ENCODE measurements at regions not wholly inside any gene's neighbourhood (a gene's known extent, or its start where the extent isn't known, plus 50 kb on each side); places are given as distances from the start of the nearest gene placed in this dataset.

DNA sequence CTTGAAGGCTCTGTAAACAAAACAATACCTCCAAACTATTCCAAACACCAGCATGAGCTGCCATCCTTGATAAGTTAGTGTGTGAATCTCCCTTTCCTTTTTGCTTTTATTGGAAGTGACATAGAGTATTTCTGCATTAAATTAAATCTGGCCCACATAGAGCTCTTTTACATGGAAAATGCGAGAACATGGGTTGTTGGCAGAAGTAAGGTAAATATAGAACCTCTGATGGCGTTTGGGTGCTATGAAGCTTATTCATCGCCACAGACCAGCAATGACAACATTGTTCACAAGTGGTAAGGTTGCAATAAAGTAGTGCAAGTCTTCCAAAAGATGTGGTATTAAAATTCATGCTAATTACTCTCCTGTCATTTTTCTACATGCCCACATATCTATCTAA is 445.8 kb upstream of the JAG1 start:
- H3K27me3 Mint-ChIP-seq (ENCODE audit: low read depth): no peaks in the 10 kb centered on the region
- no peak overlapping the region for H3K27ac Mint-ChIP-seq
- ChIA-PET CTCF (interaction anchor here (0.9 kb wide), 1 partner anchor 86 kb away, joined by 3 read pairs; no protein-coding TSS in a partner anchor), POLR2A (no interaction called here)
- no peak for TF ChIP-seq ZNF423 (CRISPR knock-in tag; IDR thresholded peaks at IDR 0.05)
- no peak for TF ChIP-seq ETV6 (CRISPR knock-in tag; IDR thresholded peaks at IDR 0.05)
- TF ChIP-seq, protein P1, sequence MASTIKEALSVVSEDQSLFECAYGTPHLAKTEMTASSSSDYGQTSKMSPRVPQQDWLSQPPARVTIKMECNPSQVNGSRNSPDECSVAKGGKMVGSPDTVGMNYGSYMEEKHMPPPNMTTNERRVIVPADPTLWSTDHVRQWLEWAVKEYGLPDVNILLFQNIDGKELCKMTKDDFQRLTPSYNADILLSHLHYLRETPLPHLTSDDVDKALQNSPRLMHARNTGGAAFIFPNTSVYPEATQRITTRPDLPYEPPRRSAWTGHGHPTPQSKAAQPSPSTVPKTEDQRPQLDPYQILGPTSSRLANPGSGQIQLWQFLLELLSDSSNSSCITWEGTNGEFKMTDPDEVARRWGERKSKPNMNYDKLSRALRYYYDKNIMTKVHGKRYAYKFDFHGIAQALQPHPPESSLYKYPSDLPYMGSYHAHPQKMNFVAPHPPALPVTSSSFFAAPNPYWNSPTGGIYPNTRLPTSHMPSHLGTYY (CRISPR knock-in tag; IDR thresholded peaks at IDR 0.05): no peak
- TF ChIP-seq FOXP1 (CRISPR knock-in tag; IDR thresholded peaks at IDR 0.05; ENCODE audit: borderline replicate concordance): no peak
- no peak for TF ChIP-seq HMGA2 (CRISPR knock-in tag; IDR thresholded peaks at IDR 0.05)
- no peak for TF ChIP-seq MYBL2 (CRISPR knock-in tag; IDR thresholded peaks at IDR 0.05)
- TF ChIP-seq KAT7 (CRISPR knock-in tag; IDR thresholded peaks at IDR 0.05; ENCODE audit: borderline replicate concordance): no peak
- TF ChIP-seq, protein P2, sequence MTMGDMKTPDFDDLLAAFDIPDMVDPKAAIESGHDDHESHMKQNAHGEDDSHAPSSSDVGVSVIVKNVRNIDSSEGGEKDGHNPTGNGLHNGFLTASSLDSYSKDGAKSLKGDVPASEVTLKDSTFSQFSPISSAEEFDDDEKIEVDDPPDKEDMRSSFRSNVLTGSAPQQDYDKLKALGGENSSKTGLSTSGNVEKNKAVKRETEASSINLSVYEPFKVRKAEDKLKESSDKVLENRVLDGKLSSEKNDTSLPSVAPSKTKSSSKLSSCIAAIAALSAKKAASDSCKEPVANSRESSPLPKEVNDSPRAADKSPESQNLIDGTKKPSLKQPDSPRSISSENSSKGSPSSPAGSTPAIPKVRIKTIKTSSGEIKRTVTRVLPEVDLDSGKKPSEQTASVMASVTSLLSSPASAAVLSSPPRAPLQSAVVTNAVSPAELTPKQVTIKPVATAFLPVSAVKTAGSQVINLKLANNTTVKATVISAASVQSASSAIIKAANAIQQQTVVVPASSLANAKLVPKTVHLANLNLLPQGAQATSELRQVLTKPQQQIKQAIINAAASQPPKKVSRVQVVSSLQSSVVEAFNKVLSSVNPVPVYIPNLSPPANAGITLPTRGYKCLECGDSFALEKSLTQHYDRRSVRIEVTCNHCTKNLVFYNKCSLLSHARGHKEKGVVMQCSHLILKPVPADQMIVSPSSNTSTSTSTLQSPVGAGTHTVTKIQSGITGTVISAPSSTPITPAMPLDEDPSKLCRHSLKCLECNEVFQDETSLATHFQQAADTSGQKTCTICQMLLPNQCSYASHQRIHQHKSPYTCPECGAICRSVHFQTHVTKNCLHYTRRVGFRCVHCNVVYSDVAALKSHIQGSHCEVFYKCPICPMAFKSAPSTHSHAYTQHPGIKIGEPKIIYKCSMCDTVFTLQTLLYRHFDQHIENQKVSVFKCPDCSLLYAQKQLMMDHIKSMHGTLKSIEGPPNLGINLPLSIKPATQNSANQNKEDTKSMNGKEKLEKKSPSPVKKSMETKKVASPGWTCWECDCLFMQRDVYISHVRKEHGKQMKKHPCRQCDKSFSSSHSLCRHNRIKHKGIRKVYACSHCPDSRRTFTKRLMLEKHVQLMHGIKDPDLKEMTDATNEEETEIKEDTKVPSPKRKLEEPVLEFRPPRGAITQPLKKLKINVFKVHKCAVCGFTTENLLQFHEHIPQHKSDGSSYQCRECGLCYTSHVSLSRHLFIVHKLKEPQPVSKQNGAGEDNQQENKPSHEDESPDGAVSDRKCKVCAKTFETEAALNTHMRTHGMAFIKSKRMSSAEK (CRISPR knock-in tag; IDR thresholded peaks at IDR 0.05; ENCODE audit: borderline replicate concordance): no peak
- no peak for TF ChIP-seq TP53 (CRISPR knock-in tag; IDR thresholded peaks at IDR 0.05)
- no peak for TF ChIP-seq ESRRA (CRISPR knock-in tag; IDR thresholded peaks at IDR 0.05; ENCODE audit: borderline replicate concordance)
- TF ChIP-seq GTF2I (CRISPR knock-in tag; conservative IDR thresholded peaks at IDR 0.05): no peak
- TF ChIP-seq CBFB (CRISPR knock-in tag; IDR thresholded peaks at IDR 0.05; ENCODE audit: low read depth): no peak
- no peak for TF ChIP-seq PRRX2 (CRISPR knock-in tag; IDR thresholded peaks at IDR 0.05)
- no peak for TF ChIP-seq FOXK1 (CRISPR knock-in tag; IDR thresholded peaks at IDR 0.05)
- TF ChIP-seq ELF4 (CRISPR knock-in tag; IDR thresholded peaks at IDR 0.05; ENCODE audit: low read depth): no peak
- H3K4me3 Mint-ChIP-seq: no peak overlapping the region
- ATAC-seq: no peak
- H3K4me1 Mint-ChIP-seq: no peaks in the 10 kb centered on the region
- DNase-seq (ENCODE audit: low spot score): no peak
- peaks cover 3% of the 10 kb centered on the region; the same call in 1 of the 2 replicates for H3K36me3 Mint-ChIP-seq
- peaks cover 3% of the 10 kb centered on the region; the same call in 1 of the 2 replicates for H3K9me3 Mint-ChIP-seq

DNA sequence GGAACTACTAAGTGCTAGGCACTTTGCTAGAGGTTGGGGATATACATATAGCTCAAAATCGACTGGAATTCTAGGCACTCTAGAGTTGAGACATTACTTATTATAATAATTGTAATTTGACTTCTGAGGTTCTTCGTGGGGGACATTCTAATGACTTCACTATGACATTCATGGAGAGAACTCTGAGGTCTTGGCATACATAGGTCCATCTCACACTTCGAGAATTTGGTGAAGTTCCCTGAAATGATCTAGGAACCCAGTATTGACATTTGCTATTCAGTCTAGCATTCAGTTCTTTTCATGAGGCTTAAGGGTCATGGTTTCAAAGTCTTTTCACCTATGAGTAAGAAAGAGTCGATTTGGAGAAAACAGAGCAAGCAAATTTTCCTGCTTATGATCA is 446.6 kb upstream of the JAG1 start:
- ChIA-PET CTCF (interaction anchor here (0.6 kb wide), 1 partner anchor 1234 kb away, joined by 5 read pairs; no protein-coding TSS in a partner anchor), POLR2A (no interaction called here)
- Mint-ChIP-seq H3K4me3 (no peak overlapping the region), H3K4me1 (no peaks in the 10 kb centered on the region), H3K36me3 (peaks cover 3% of the 10 kb centered on the region; the same call in 1 of the 2 replicates), H3K27me3 (ENCODE audit: low read depth) (no peaks in the 10 kb centered on the region), H3K9me3 (peaks cover 3% of the 10 kb centered on the region; the same call in 1 of the 2 replicates), H3K27ac (no peak overlapping the region)
- DNase-seq (ENCODE audit: low spot score) (no peak), ATAC-seq (no peak)
- TF ChIP-seq MYBL2 (CRISPR knock-in tag; IDR thresholded peaks at IDR 0.05) (no peak), TEAD4 (CRISPR knock-in tag; IDR thresholded peaks at IDR 0.05) (no peak), ZNF263 (CRISPR knock-in tag; IDR thresholded peaks at IDR 0.05; ENCODE audit: low read depth) (no peak), NR3C1 (CRISPR knock-in tag; conservative IDR thresholded peaks at IDR 0.05; ENCODE audit: low read depth) (no peak), NR1H2 (CRISPR knock-in tag; IDR thresholded peaks at IDR 0.05) (no peak), ZNF138 (CRISPR knock-in tag; conservative IDR thresholded peaks at IDR 0.05) (no peak), RORB (CRISPR knock-in tag; IDR thresholded peaks at IDR 0.05) (no peak)
- TF ChIP-seq, protein P3, sequence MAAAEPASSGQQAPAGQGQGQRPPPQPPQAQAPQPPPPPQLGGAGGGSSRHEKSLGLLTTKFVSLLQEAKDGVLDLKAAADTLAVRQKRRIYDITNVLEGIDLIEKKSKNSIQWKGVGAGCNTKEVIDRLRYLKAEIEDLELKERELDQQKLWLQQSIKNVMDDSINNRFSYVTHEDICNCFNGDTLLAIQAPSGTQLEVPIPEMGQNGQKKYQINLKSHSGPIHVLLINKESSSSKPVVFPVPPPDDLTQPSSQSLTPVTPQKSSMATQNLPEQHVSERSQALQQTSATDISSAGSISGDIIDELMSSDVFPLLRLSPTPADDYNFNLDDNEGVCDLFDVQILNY (CRISPR knock-in tag; IDR thresholded peaks at IDR 0.05): no peak
- TF ChIP-seq, protein P4, sequence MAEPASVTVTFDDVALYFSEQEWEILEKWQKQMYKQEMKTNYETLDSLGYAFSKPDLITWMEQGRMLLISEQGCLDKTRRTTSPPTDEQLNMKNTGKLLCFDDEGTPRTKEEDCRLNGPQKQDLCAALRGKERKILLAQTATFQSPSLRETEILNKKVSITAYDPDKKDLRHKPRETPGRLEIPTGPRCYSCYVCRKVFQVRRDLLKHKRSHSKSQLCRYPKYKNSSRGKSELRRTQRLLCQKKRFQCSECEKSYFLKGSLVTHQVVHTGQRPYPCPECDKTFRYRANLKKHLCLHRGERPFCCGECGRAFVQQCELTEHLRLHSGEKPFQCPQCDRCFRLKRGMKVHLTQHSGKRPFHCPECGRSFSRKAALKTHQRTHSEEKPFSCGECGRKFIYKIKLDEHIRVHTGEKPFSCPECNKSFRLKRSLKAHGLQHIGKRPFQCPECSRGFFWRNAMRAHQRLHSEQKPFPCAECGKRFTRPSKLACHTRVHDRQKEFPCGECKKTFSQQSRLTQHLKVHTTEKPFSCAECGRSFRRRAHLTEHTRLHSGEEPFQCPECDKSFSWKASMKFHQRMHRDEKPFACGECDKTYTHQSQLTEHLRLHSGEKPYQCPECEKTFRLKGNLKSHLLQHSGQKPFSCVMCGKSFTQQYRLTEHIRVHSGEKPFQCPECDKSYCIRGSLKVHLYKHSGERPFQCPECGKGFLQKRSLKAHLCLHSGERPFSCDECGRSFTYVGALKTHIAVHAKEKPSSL (CRISPR knock-in tag; conservative IDR thresholded peaks at IDR 0.05): no peak
- TF ChIP-seq, protein P5, sequence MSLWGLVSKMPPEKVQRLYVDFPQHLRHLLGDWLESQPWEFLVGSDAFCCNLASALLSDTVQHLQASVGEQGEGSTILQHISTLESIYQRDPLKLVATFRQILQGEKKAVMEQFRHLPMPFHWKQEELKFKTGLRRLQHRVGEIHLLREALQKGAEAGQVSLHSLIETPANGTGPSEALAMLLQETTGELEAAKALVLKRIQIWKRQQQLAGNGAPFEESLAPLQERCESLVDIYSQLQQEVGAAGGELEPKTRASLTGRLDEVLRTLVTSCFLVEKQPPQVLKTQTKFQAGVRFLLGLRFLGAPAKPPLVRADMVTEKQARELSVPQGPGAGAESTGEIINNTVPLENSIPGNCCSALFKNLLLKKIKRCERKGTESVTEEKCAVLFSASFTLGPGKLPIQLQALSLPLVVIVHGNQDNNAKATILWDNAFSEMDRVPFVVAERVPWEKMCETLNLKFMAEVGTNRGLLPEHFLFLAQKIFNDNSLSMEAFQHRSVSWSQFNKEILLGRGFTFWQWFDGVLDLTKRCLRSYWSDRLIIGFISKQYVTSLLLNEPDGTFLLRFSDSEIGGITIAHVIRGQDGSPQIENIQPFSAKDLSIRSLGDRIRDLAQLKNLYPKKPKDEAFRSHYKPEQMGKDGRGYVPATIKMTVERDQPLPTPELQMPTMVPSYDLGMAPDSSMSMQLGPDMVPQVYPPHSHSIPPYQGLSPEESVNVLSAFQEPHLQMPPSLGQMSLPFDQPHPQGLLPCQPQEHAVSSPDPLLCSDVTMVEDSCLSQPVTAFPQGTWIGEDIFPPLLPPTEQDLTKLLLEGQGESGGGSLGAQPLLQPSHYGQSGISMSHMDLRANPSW (CRISPR knock-in tag; conservative IDR thresholded peaks at IDR 0.05; ENCODE audit: low read depth): no peak
- TF ChIP-seq, protein P6, sequence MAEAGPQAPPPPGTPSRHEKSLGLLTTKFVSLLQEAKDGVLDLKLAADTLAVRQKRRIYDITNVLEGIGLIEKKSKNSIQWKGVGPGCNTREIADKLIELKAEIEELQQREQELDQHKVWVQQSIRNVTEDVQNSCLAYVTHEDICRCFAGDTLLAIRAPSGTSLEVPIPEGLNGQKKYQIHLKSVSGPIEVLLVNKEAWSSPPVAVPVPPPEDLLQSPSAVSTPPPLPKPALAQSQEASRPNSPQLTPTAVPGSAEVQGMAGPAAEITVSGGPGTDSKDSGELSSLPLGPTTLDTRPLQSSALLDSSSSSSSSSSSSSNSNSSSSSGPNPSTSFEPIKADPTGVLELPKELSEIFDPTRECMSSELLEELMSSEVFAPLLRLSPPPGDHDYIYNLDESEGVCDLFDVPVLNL (CRISPR knock-in tag; IDR thresholded peaks at IDR 0.05; ENCODE audit: borderline replicate concordance, low read depth): no peak
